ENCODE measurements at regions not wholly inside any gene's neighbourhood (a gene's known extent, or its start where the extent isn't known, plus 50 kb on each side); places are given as distances from the start of the nearest gene placed in this dataset.

DNA sequence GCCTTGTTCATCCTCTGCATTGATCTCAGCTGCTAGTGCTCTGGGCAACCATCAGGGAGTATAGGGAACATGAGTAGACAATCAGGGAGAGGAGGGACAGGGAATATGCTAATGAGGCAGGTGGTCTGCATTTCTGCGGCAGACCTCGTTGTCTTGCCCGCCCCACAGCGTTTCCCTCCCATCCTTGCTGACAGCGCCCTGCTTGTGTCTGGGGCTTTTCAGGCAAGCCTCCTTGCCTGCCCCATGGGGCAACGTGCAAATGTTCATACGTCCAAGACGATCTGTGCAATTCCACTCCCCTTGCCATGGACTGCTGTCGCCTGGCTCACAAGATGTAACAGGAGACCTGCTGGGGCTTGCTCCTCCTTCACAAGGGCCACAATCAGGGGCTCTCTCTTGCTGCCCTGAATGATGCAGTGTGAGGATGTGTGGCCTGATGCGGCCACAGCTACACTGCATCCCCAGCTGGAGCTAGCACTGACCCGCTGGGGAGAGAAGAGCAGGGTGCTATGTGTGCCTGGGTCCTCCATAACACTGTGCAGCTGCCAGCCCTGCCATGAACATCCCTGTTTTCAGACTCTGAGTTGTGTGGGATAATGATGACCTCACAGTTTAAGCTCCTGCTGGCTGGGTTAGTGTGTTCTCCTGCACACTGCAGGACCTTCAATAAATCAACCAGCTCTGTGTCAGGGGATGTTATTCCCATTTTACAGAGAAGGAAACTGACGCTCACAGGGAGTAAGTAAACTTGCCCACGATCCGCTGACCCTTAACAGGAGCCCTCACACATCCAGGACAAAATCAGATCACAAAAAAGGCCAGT is 211.3 kb downstream of the KLF13 start:
- H3K4me1 Mint-ChIP-seq (ENCODE audit: low read depth) = no peaks in the 10 kb centered on the region
- H3K27me3 Mint-ChIP-seq (ENCODE audit: low read depth) = peaks cover 34% of the 10 kb centered on the region
- no peaks in the 10 kb centered on the region for H3K9me3 Mint-ChIP-seq
- no peaks in the 10 kb centered on the region for H3K36me3 Mint-ChIP-seq (ENCODE audit: low read depth)
- H3K4me3 Mint-ChIP-seq = no peak overlapping the region
- H3K27ac Mint-ChIP-seq = no peak overlapping the region
- DNase-seq (ENCODE audit: low spot score) = no peak

DNA sequence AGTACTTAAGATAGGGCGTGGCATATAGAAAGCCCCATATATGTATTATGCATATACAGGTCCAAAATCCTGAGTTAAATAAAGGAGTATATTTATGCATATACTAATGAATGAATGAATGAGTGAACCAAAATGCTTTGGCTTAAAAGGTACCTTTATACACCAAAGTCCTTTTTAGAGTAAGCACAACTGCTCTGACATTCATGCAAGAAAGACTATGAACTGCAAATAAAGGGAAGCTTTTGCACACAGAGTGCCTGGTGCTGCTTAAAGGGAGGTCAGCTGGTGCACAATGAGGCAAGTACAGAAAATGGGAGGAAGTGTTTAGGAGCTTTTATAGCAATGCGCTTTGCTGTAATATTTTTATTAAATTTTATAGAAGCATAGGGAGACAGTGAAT is 214.0 kb downstream of the KLF13 start:
- Mint-ChIP-seq H3K4me3 (no peak overlapping the region), H3K27ac (no peak overlapping the region), H3K36me3 (ENCODE audit: low read depth) (no peaks in the 10 kb centered on the region), H3K4me1 (ENCODE audit: low read depth) (no peaks in the 10 kb centered on the region), H3K9me3 (no peaks in the 10 kb centered on the region), H3K27me3 (ENCODE audit: low read depth) (peaks cover 48% of the 10 kb centered on the region)
- DNase-seq (ENCODE audit: low spot score) = no peak

DNA sequence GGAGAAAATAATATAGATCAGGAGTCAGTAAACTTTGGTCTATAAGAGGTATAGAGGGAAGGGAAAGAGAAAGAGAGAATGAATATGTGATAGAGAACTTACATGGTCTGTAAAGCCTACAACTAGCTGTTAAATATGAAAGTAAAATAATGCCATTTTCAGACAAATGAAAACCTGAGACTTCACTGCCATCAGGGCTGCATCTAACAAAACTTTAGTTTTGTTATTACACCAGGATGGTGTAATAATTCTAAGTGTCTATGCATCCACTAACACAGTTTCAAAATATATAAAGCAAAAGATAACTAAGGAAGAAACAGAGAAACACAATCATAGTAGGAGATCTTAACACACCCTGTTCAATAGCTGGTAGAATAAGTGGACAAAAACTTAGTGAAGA is 217.7 kb downstream of the KLF13 start:
- Mint-ChIP-seq H3K4me1 (ENCODE audit: low read depth) (no peaks in the 10 kb centered on the region), H3K27me3 (ENCODE audit: low read depth) (peaks cover 42% of the 10 kb centered on the region), H3K9me3 (no peaks in the 10 kb centered on the region), H3K36me3 (ENCODE audit: low read depth) (no peaks in the 10 kb centered on the region), H3K4me3 (no peak overlapping the region), H3K27ac (no peak overlapping the region)
- no peak for DNase-seq (ENCODE audit: low spot score)

DNA sequence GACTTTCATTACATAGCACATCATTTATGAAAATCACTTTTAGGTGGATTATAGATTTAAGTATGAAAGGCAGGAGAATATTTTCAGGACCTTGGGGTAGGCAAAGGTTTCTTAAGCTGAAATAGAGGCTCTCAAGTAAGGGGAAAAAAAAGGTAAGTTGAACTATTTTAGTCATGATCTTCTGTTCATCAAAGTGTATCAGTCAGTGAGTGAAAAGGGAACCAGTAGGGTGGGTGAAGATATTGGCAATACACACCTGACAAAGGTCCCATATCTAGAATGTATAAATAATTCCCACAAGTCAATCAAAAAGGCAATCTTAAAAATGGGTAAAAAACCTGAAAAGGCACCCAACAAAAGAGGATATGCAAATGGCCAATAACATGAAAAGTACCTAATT is 218.6 kb downstream of the KLF13 start:
- no peaks in the 10 kb centered on the region for H3K36me3 Mint-ChIP-seq (ENCODE audit: low read depth)

DNA sequence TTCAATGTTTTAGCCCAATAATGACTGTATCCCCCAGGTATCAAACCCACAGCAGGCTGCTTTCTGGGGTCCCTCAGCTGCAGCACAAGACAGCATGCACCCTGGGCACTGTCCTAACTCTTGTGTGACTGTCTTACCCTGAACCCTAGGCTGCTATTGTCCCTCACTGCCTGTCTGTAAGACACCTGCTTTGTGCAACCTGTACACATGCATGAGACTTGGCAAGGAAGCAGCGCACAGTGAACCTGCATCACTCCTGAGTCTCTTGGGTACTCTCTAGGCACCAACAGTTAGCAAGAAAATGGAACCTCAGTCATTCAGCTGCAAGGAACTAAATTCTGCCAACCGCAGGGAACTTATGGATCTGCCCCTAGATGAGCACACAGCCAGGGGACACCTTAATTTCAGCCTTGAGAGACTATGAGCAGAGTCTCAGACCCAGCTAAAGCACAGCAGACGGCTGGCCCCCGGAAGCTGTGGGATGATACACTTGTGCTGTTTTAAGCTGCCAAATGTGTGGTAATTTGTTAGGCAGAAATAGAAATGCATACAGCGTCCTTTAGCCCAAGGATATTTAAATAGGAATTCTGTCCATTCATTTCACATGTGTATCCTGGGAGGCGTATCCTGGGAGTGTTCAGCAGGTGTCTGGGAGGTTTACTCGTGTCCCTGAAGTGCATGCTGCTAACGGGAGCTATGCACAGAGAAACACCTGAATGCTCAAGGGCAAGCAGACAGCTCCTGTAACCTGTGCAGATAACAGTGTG is 223.8 kb downstream of the KLF13 start:
- Mint-ChIP-seq H3K27ac (no peak overlapping the region), H3K36me3 (ENCODE audit: low read depth) (no peaks in the 10 kb centered on the region), H3K4me3 (no peak overlapping the region), H3K27me3 (ENCODE audit: low read depth) (peaks cover 1% of the 10 kb centered on the region), H3K9me3 (no peaks in the 10 kb centered on the region), H3K4me1 (ENCODE audit: low read depth) (no peaks in the 10 kb centered on the region)
- no peak for DNase-seq (ENCODE audit: low spot score)

More for the DNA sequence above, 218.6 kb downstream of the KLF13 start:
- Mint-ChIP-seq H3K4me3 (no peak overlapping the region), H3K9me3 (no peaks in the 10 kb centered on the region), H3K27me3 (ENCODE audit: low read depth) (peaks cover 36% of the 10 kb centered on the region), H3K27ac (no peak overlapping the region), H3K4me1 (ENCODE audit: low read depth) (no peaks in the 10 kb centered on the region)
- no peak for DNase-seq (ENCODE audit: low spot score)

DNA sequence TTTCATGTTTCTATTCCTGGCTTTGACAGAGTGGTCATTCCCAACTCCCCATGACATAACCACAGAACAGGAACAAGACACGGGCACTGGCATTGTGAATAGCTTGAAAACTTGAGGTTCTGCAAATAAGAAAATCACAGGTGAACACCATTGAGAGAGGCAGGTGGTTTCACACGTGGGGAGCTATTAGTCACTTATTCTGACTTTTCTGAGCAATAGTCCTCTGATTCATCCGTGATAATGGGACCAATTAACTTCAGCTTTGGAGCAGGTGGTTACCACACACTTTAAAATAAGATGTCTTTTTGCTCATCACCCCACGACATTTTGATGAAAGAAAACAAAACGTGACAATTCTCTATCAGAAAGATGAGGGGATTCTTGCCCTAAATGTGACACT is 224.7 kb downstream of the KLF13 start:
- DNase-seq (ENCODE audit: low spot score) = no peak
- Mint-ChIP-seq H3K27ac (no peak overlapping the region), H3K36me3 (ENCODE audit: low read depth) (no peaks in the 10 kb centered on the region), H3K27me3 (ENCODE audit: low read depth) (no peaks in the 10 kb centered on the region), H3K9me3 (no peaks in the 10 kb centered on the region), H3K4me3 (no peak overlapping the region), H3K4me1 (ENCODE audit: low read depth) (no peaks in the 10 kb centered on the region)

DNA sequence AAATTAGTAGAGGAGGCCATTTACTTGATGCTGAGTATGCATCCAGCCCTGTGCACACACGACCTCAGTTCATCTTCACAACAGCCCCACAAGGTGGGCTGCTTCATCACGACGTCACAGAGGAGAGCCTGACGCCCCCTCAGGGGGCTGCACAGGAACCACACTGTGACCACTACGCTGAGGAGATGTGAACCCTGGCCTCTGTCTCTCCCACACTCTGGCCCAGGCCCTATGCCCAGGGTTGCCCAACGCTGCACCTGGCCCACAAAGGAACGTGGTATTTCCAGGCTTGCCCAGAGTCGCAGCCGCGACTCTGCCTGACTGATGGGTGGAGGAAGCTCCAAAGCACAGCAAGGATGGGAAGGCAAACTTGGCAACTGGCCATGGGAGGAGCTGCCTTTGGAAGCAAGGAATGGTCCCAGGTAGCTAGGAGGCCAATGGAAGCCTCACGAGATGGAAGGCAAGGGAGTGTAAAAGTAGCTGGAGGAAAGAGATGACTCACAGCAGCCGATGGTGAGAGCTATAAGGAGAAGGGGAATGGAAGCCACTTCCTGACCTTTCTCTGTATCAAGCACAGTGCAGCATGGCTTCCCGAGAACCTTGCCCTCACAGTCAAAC is 226.0 kb downstream of the KLF13 start:
- DNase-seq (ENCODE audit: low spot score) = no peak
- Mint-ChIP-seq H3K27me3 (ENCODE audit: low read depth) (no peaks in the 10 kb centered on the region), H3K9me3 (no peaks in the 10 kb centered on the region), H3K36me3 (ENCODE audit: low read depth) (no peaks in the 10 kb centered on the region), H3K27ac (no peak overlapping the region), H3K4me1 (ENCODE audit: low read depth) (no peaks in the 10 kb centered on the region), H3K4me3 (no peak overlapping the region)

DNA sequence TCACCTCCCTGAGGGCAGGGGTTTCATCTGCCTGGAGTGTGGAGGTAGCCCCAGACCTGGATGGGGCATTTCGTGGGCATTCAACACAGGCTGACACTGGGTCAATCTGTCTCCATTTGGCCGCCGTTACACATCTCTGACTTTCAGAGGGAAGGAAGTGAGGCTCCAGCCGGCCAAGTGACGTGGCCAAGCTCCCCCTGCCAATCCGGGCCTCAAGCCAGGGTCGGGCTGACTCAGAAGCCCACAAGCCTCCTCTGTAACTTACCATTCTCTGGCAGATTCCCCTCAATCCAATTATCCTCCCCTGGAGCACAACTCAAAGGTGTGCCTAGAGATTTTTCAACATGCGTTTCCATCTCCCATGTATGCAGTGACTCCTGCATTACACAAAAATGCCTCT is 227.6 kb downstream of the KLF13 start:
- Mint-ChIP-seq H3K9me3 (no peaks in the 10 kb centered on the region), H3K4me1 (ENCODE audit: low read depth) (no peaks in the 10 kb centered on the region), H3K27me3 (ENCODE audit: low read depth) (no peaks in the 10 kb centered on the region), H3K27ac (no peak overlapping the region), H3K36me3 (ENCODE audit: low read depth) (no peaks in the 10 kb centered on the region), H3K4me3 (no peak overlapping the region)
- DNase-seq (ENCODE audit: low spot score) = no peak

DNA sequence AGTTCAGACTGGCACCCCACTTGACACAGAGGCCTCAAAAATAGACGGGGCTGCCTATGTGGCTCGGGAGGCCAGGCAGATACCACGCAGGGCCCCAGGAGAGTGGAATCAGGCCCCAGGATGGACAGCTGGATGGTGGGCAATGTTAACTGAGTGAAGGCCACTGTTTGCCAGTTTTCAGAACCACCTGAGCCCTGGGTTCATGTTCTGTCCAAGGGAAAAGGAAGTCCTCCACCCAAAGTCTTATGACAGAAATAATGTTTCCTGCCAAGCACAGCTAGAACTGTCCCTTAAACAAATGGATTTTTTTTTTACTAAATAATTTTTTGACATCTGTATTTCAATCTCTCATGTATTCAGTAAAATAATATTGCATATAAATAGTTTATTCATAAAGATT is 228.4 kb downstream of the KLF13 start:
- H3K4me3 Mint-ChIP-seq = no peak overlapping the region
- no peaks in the 10 kb centered on the region for H3K4me1 Mint-ChIP-seq (ENCODE audit: low read depth)
- no peaks in the 10 kb centered on the region for H3K36me3 Mint-ChIP-seq (ENCODE audit: low read depth)
- H3K9me3 Mint-ChIP-seq = no peaks in the 10 kb centered on the region
- no peaks in the 10 kb centered on the region for H3K27me3 Mint-ChIP-seq (ENCODE audit: low read depth)
- no peak for DNase-seq (ENCODE audit: low spot score)
- H3K27ac Mint-ChIP-seq = no peak overlapping the region

DNA sequence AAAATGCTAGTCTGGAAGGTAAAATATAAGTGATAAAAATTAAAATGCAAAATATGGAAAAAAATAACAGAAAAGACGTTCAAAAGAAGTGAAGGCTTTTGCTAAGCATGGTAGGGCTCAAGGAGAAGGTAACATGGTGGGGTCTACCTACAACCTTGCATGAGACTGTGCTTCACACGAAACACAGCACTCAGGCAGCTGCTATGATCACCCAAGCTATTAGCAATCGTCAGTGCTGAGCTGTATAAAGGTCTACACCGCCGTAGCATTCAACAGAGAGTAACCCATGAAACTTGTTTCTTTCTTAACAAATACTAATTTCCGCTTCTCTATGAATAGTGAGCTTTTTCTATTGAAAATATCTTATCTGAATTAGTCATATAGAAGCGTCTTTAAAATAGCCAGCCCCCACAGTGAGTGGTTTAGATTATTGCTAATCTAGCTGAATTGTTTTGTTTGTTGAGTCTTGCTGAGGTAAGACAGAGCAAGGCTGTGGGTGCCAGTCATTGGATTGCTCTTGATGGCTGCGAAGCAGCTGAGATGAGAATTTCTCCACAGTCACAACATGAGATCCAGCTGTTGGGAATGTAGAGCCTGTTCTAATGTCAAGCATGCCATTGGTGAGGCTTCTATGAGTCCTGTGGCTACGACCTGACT is 230.0 kb downstream of the KLF13 start:
- no peaks in the 10 kb centered on the region for H3K9me3 Mint-ChIP-seq
- no peak overlapping the region for H3K4me3 Mint-ChIP-seq
- H3K36me3 Mint-ChIP-seq (ENCODE audit: low read depth) = no peaks in the 10 kb centered on the region
- H3K27me3 Mint-ChIP-seq (ENCODE audit: low read depth) = no peaks in the 10 kb centered on the region
- no peak overlapping the region for H3K27ac Mint-ChIP-seq
- no peaks in the 10 kb centered on the region for H3K4me1 Mint-ChIP-seq (ENCODE audit: low read depth)
- no peak for DNase-seq (ENCODE audit: low spot score)

DNA sequence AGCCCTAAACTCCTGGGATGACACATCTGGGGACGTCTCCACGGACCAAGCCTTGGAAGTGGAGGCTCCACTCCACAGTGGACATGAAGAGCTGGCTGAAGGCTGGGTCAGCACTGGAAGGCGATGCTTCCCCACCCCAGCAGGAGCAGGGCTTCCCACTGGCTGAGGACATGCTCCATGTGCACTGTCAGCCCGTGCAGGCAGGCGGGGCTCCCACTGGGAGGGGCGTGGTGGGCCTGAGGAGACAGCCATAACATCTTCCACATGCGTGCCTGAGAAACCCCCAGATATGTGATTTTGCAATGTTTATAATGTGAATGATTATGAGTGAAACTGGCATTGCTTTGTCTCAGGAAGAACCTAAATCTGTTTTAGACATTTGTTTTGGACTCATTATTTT is 231.3 kb downstream of the KLF13 start:
- H3K4me3 Mint-ChIP-seq = no peak overlapping the region
- H3K27me3 Mint-ChIP-seq (ENCODE audit: low read depth) = no peaks in the 10 kb centered on the region
- H3K36me3 Mint-ChIP-seq (ENCODE audit: low read depth) = no peaks in the 10 kb centered on the region
- H3K27ac Mint-ChIP-seq = no peak overlapping the region
- no peaks in the 10 kb centered on the region for H3K9me3 Mint-ChIP-seq
- DNase-seq (ENCODE audit: low spot score) = no peak
- no peaks in the 10 kb centered on the region for H3K4me1 Mint-ChIP-seq (ENCODE audit: low read depth)

DNA sequence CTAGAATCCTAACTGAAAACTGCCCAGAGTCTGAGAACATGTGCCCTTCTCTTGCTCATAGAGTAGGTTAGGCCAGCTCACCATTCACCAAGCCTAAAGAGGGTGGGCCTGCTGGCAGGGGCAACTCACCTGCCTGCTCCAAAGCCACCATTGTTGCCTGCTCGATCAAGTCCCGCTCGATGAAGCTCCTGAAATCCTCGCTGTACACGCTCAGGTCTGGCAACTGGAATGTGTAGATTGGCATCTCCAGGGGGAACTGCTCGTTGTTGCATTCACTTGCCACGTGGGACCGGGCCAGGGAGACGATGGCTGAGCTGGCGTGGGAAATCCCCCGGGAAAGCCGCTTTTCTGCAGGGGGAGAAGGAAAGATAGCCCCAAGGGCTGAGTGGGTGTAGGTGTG is 232.2 kb downstream of the KLF13 start:
- H3K27ac Mint-ChIP-seq = no peak overlapping the region
- no peak overlapping the region for H3K4me3 Mint-ChIP-seq
- H3K36me3 Mint-ChIP-seq (ENCODE audit: low read depth) = no peaks in the 10 kb centered on the region
- no peak for DNase-seq (ENCODE audit: low spot score)
- H3K9me3 Mint-ChIP-seq = no peaks in the 10 kb centered on the region
- no peaks in the 10 kb centered on the region for H3K4me1 Mint-ChIP-seq (ENCODE audit: low read depth)
- H3K27me3 Mint-ChIP-seq (ENCODE audit: low read depth) = no peaks in the 10 kb centered on the region

DNA sequence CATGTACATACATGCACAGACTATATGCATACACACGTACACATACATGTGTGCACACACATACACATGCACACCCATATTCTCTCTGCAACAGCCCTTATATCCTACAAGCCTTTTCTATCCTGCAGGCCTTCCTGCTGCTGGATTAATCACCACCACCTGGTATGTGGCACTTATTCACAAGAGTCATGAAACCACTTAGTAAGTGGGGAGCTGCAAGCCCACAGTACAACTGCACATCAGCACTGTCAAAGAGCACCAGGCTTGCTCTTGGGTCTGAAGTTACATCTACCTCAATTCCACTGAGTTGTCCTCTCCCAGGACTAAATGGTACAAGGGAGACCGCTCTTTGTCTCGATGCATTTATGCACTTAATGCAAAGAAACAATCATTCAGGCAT is 233.2 kb downstream of the KLF13 start:
- H3K9me3 Mint-ChIP-seq = no peaks in the 10 kb centered on the region
- no peak for DNase-seq (ENCODE audit: low spot score)

DNA sequence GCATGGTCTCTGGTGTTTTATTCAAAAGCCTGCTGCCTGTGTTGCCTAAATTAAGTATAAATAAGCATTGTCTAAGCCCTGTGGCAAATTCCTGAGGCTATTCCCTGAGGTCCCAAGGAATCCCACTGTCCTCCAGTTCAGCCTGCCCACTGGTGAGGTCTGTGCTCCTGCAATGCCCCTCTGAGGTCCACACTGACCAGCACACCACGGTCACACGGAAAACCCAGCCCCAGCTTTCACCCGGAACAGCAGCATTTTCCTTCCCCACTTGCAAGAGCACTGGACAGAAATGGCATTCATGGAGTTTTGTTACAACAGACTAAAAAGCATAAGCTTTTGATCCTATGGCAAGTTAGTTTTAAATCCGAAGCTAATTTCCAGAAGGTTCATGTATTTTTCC is 234.0 kb downstream of the KLF13 start:
- H3K9me3 Mint-ChIP-seq = no peaks in the 10 kb centered on the region
- H3K27ac Mint-ChIP-seq = no peak overlapping the region
- H3K4me1 Mint-ChIP-seq (ENCODE audit: low read depth) = no peaks in the 10 kb centered on the region

More for the DNA sequence above, 233.2 kb downstream of the KLF13 start:
- no peaks in the 10 kb centered on the region for H3K36me3 Mint-ChIP-seq (ENCODE audit: low read depth)
- no peaks in the 10 kb centered on the region for H3K27me3 Mint-ChIP-seq (ENCODE audit: low read depth)
- no peak overlapping the region for H3K27ac Mint-ChIP-seq
- H3K4me1 Mint-ChIP-seq (ENCODE audit: low read depth) = no peaks in the 10 kb centered on the region
- H3K4me3 Mint-ChIP-seq = no peak overlapping the region

More for the DNA sequence above, 234.0 kb downstream of the KLF13 start:
- Mint-ChIP-seq H3K4me3 (no peak overlapping the region), H3K27me3 (ENCODE audit: low read depth) (no peaks in the 10 kb centered on the region), H3K36me3 (ENCODE audit: low read depth) (no peaks in the 10 kb centered on the region)
- DNase-seq (ENCODE audit: low spot score) = no peak

All from T-helper 2 cell treated with Interferon-gamma antibody and Interleukin-4, amounts not matched to agents 5 μg/mL and 100 μg/mL, for 36 hours (primary cell).